Kidney epithelial cell (primary cell): ENCODE measurements at regions not wholly inside any gene's neighbourhood (a gene's known extent, or its start where the extent isn't known, plus 50 kb on each side); places are given as distances from the start of the nearest gene placed in this dataset.

ENCODE experiments used
- DNase-seq: peaks from one replicate; pipeline ENCODE4 v3.0.0-alpha.2; 2010; ENCODE audit warnings: low read depth
- H3K27me3 ChIP-seq: 2 replicates; pipeline ENCODE4 v1.6.0; 2011; ENCODE audit warnings: low read length; ENCODE audit not compliant: control insufficient read depth, insufficient read depth
- H3K36me3 ChIP-seq: 2 replicates; pipeline ENCODE4 v1.5.1; 2011; ENCODE audit warnings: low read length; ENCODE audit not compliant: control insufficient read depth, insufficient read depth
- H3K4me3 ChIP-seq: 2 replicates; pipeline ENCODE4 v1.5.1; 2011; ENCODE audit warnings: low read depth, mild to moderate bottlenecking, control low read depth, low read length
- CTCF ChIP-seq: IDR thresholded peaks from 2 replicates; pipeline ENCODE4 v1.5.1; 2011; ENCODE audit warnings: mild to moderate bottlenecking, moderate library complexity, low read length, control low read depth, inconsistent platforms; ENCODE audit not compliant: insufficient read depth, poor library complexity, severe bottlenecking

GRCh38 chr17:27400991-27401390 is 55.3 kb upstream of the KSR1 start:
- Histone ChIP-seq H3K4me3 (no peak overlapping the region), H3K36me3 (no peaks in the 10 kb centered on the region), H3K27me3 (no peaks in the 10 kb centered on the region)
- TF ChIP-seq CTCF, result no peak
- no peak for DNase-seq

- DNase-seq, result no peak
- TF ChIP-seq CTCF, result no peak
These were observed 53.3 kb upstream of the KSR1 start for GRCh38 chr17:27402943-27403342.

GRCh38 chr17:27403480-27404005 is 52.7 kb upstream of the KSR1 start:
- DNase-seq, result no peak

More at GRCh38 chr17:27402943-27403342, 53.3 kb upstream of the KSR1 start:
- Histone ChIP-seq H3K36me3 (no peaks in the 10 kb centered on the region), H3K4me3 (no peak overlapping the region), H3K27me3 (no peaks in the 10 kb centered on the region)

GRCh38 chr17:27404676-27405075 is 51.6 kb upstream of the KSR1 start:
- Histone ChIP-seq H3K4me3 (no peak overlapping the region), H3K36me3 (no peaks in the 10 kb centered on the region), H3K27me3 (no peaks in the 10 kb centered on the region)
- TF ChIP-seq CTCF, result no peak
- DNase-seq, result no peak

More at GRCh38 chr17:27403480-27404005, 52.7 kb upstream of the KSR1 start:
- no peaks in the 10 kb centered on the region for H3K27me3 ChIP-seq
- no peak for TF ChIP-seq CTCF
- H3K36me3 ChIP-seq, result no peaks in the 10 kb centered on the region
- no peak overlapping the region for H3K4me3 ChIP-seq
